PFSK-1 (cell line): ENCODE measurements at regions not wholly inside any gene's neighbourhood (a gene's known extent, or its start where the extent isn't known, plus 50 kb on each side); places are given as distances from the start of the nearest gene placed in this dataset.

Experiments
- FOXP2 ChIP-seq: optimal IDR thresholded peaks from 2 replicates; pipeline ENCODE3; 2011; ENCODE audit warnings: borderline replicate concordance, control low read depth, inconsistent platforms; ENCODE audit not compliant: insufficient read depth; ENCODE audit errors: extremely low read length, extremely low read depth
- POLR2AphosphoS5 ChIP-seq: IDR thresholded peaks from 2 replicates; pipeline ENCODE4 v1.6.1; 2012; ENCODE audit warnings: low read depth, mild to moderate bottlenecking, control low read depth, low read length, moderate library complexity
- SIN3A ChIP-seq: IDR thresholded peaks from 2 replicates; pipeline ENCODE4 v1.6.1; 2012; ENCODE audit warnings: mild to moderate bottlenecking, low read length, moderate library complexity, borderline replicate concordance; ENCODE audit not compliant: insufficient read depth
- TAF1 ChIP-seq: IDR thresholded peaks from 2 replicates; pipeline ENCODE4 v1.6.1; 2012; ENCODE audit warnings: low read length, control low read depth, borderline replicate concordance; ENCODE audit not compliant: insufficient read depth
- TF ChIP-seq, protein P1 (sequence below), 2 experiments: IDR thresholded peaks; 2 replicates each; pipeline versions ENCODE4 v1.6.1 to v1.8.0; 2011 to 2012; ENCODE audit warnings: low read depth in 2 of 2, low read length in 2 of 2, control low read depth in 1 of 2, inconsistent platforms in 1 of 2, mild to moderate bottlenecking in 1 of 2, moderate library complexity in 1 of 2; ENCODE audit not compliant: insufficient read depth in 1 of 2

- TF ChIP-seq, protein P1, sequence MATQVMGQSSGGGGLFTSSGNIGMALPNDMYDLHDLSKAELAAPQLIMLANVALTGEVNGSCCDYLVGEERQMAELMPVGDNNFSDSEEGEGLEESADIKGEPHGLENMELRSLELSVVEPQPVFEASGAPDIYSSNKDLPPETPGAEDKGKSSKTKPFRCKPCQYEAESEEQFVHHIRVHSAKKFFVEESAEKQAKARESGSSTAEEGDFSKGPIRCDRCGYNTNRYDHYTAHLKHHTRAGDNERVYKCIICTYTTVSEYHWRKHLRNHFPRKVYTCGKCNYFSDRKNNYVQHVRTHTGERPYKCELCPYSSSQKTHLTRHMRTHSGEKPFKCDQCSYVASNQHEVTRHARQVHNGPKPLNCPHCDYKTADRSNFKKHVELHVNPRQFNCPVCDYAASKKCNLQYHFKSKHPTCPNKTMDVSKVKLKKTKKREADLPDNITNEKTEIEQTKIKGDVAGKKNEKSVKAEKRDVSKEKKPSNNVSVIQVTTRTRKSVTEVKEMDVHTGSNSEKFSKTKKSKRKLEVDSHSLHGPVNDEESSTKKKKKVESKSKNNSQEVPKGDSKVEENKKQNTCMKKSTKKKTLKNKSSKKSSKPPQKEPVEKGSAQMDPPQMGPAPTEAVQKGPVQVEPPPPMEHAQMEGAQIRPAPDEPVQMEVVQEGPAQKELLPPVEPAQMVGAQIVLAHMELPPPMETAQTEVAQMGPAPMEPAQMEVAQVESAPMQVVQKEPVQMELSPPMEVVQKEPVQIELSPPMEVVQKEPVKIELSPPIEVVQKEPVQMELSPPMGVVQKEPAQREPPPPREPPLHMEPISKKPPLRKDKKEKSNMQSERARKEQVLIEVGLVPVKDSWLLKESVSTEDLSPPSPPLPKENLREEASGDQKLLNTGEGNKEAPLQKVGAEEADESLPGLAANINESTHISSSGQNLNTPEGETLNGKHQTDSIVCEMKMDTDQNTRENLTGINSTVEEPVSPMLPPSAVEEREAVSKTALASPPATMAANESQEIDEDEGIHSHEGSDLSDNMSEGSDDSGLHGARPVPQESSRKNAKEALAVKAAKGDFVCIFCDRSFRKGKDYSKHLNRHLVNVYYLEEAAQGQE (IDR thresholded peaks at IDR 0.05; ENCODE audit: insufficient read depth in 1 of 2, low read depth in 2 of 2, low read length in 2 of 2) = no peak
- no peak for TF ChIP-seq POLR2AphosphoS5
- TF ChIP-seq SIN3A = no peak
- no peak for TF ChIP-seq FOXP2
- TF ChIP-seq TAF1 = no peak
Measured at GRCh38 chr18:28903306-28903705, 726.4 kb upstream of the CDH2 start.

DNA sequence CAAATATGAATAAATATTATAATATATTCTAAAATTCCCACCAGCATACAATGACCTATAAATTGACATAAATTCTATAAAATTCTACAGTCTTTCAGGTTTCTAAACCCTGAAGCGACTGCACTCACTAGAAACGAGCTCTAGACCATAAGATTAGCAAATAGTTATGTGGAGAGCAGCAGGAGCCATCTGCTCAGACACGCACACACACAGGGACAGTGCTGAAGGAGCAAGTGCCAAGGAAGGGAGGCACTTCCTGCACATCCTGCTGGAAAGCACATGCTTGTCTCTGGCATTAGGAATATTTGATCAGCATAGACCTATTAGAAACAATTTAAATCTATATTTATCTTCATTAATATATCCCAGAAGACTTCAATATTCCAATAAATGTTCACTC is 713.9 kb upstream of the CDH2 start:
- TF ChIP-seq, protein P1 (IDR thresholded peaks at IDR 0.05; ENCODE audit: insufficient read depth in 1 of 2, low read depth in 2 of 2, low read length in 2 of 2) = no peak
- TF ChIP-seq SIN3A (no peak), POLR2AphosphoS5 (no peak), TAF1 (no peak), FOXP2 (no peak)

DNA sequence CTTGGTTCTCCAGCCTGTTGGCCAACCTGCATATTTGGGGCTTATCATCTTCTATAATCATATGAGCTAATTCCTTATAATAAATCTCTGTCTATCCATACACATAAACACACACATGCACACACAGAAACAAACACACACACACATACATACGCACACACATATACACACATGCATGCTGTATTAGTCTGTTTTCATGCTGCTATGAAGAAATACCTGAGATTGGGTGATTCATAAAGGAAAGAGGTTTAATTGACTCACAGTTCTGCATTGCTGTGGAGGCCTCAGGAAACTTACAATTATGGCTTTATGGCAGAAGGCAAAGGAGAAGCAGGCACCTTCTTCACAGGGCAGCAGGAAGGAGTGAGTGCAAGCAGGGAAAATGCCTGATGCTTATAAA is 707.4 kb upstream of the CDH2 start:
- TF ChIP-seq POLR2AphosphoS5 = no peak
- no peak for TF ChIP-seq SIN3A
- TF ChIP-seq, protein P1 (IDR thresholded peaks at IDR 0.05; ENCODE audit: insufficient read depth in 1 of 2, low read depth in 2 of 2, low read length in 2 of 2) = no peak
- TF ChIP-seq FOXP2 = no peak
- no peak for TF ChIP-seq TAF1

DNA sequence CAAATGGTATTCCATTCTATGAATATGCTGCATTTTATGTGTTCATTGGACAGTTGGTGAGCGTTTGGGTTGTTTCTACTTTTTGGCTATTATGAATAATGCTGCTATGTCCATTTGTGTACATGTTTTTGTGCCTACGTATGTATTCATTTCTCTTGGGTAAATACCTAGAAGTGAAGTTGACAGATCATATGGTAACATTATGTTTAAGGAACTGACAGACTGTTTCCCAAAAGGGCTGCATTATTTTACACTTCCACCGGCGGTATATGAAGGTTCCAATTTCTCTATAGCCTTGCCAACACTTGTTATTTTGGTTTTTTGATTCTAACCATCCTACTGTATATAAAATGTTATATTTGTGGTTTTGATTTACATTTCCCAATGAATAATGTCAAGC is 703.9 kb upstream of the CDH2 start:
- TF ChIP-seq SIN3A = no peak
- TF ChIP-seq, protein P1 (IDR thresholded peaks at IDR 0.05; ENCODE audit: insufficient read depth in 1 of 2, low read depth in 2 of 2, low read length in 2 of 2) = no peak

- TF ChIP-seq TAF1 (no peak), POLR2AphosphoS5 (no peak), FOXP2 (no peak), SIN3A (no peak)
- TF ChIP-seq, protein P1 (IDR thresholded peaks at IDR 0.05; ENCODE audit: insufficient read depth in 1 of 2, low read depth in 2 of 2, low read length in 2 of 2) = no peak
Measured at GRCh38 chr18:28875059-28875458, 698.1 kb upstream of the CDH2 start.
